Activated naive CD8-positive, alpha-beta T cell (primary cell): ENCODE measurements at regions not wholly inside any gene's neighbourhood (a gene's known extent, or its start where the extent isn't known, plus 50 kb on each side); places are given as distances from the start of the nearest gene placed in this dataset.

Experiments
- H3K27ac Mint-ChIP-seq: one replicate; pipeline ENCODE4 v1.8.0; 2021; ENCODE audit warnings: mixed read lengths
- H3K27me3 Mint-ChIP-seq: one replicate; pipeline ENCODE4 v1.8.0; 2021; ENCODE audit warnings: mixed read lengths
- H3K36me3 Mint-ChIP-seq: one replicate; pipeline ENCODE4 v1.8.0; 2021; ENCODE audit warnings: mixed read lengths
- H3K4me1 Mint-ChIP-seq: one replicate; pipeline ENCODE4 v1.8.0; 2021; ENCODE audit warnings: low read depth, mixed read lengths
- H3K4me3 Mint-ChIP-seq: one replicate; pipeline ENCODE4 v1.8.0; 2021; ENCODE audit warnings: mild to moderate bottlenecking, mixed read lengths
- H3K9me3 Mint-ChIP-seq: one replicate; pipeline ENCODE4 v1.8.0; 2021; ENCODE audit warnings: low read depth, mixed read lengths

DNA sequence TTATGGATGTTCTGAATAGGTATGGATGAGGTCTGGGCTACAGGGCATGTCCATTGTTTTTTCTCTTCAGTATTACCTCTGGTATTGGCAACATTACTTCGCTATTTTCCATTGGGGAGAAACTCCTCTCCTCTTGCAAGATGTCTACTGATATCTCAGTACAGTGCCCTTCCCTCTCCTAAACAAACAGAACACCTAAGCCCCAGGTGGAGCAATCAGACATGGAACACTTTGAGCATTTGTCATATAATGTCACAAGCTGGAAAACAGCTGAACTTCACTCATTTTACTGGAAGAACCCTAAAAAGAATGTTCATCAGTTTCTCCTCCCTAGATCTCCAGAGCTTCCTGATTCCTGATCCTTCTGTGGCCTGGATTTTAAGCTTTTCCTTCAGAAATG is 339.8 kb downstream of the FRK start:
- H3K9me3 Mint-ChIP-seq, result peaks cover 14% of the 10 kb centered on the region
- H3K4me1 Mint-ChIP-seq, result no peaks in the 10 kb centered on the region
- no peaks in the 10 kb centered on the region for H3K36me3 Mint-ChIP-seq
- no peak overlapping the region for H3K27ac Mint-ChIP-seq
- no peaks in the 10 kb centered on the region for H3K27me3 Mint-ChIP-seq
- no peak overlapping the region for H3K4me3 Mint-ChIP-seq

DNA sequence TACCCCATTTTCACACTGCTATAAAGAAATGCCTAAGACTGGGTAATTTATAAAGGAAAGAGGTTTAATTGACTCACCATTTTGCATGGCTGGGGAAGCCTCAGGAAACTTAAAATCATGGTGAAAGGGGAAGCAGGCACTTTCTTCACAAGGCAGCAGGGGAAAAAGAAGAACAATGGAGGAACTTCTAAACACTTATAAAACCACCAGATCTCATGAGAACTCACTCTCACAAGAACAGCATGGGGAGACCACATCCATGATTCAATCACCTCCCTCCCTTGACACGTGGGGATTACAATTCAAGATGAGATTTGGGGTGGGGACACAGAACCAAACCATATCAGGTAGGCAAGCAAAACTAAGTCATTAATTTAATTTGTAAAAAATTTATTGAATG is 343.2 kb downstream of the FRK start:
- Mint-ChIP-seq H3K9me3 (peaks cover 4% of the 10 kb centered on the region), H3K36me3 (no peaks in the 10 kb centered on the region), H3K4me3 (no peak overlapping the region), H3K27me3 (no peaks in the 10 kb centered on the region), H3K4me1 (no peaks in the 10 kb centered on the region), H3K27ac (no peak overlapping the region)

DNA sequence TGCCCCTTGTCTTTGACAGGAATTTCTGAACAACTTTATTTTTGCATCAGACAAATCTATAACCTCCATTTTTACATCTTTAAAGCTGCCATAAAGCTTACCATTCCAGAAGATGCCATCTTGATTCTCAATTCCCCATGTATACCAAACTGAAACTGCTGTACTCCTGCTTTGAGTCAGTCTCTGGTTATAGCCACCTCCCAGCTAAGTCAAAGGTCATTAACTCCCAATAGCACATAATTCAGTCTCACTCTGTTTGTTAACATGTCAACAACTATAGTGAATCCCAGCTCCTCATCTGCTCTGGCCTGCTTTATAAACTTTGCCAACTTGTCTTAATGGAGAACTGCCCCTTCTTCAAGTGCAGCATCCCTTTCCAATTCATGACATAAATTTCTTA is 343.6 kb downstream of the FRK start:
- Mint-ChIP-seq H3K4me3 (no peak overlapping the region), H3K27ac (no peak overlapping the region)

DNA sequence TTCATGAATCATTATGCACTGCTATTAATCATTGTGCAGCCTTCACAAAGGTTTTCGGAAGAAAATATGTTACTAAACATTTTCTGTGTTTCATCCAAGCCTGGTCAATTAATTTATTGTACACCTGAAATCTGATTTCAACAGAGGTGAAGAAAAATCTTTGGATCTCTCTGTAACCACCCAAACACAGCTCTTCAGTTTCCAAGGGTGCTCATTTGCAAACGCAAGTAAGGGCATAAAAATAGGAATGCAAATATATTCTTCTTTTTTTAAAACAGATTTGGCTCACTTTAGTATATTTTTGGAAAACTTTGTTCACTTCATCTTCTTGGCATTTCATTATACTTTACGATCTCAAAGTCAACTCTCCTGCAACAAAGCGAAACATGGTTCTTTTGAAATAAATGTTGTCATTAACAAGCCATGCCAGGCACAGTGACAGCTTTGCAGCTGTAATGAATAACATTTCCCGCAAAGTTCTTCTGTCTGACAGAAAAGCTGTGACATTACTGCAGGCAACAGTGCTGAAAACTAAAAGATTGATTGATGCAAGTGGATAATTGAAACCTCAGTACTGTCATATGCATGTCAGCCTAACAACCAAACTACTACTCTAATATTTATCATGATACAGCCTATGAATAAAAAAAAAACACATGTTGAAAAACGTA is 348.3 kb downstream of the FRK start:
- Mint-ChIP-seq H3K9me3 (no peaks in the 10 kb centered on the region), H3K27ac (no peak overlapping the region), H3K27me3 (peaks cover 1% of the 10 kb centered on the region), H3K4me1 (no peaks in the 10 kb centered on the region), H3K4me3 (no peak overlapping the region), H3K36me3 (no peaks in the 10 kb centered on the region)

More for the DNA sequence above, 343.6 kb downstream of the FRK start:
- no peaks in the 10 kb centered on the region for H3K4me1 Mint-ChIP-seq
- peaks cover 4% of the 10 kb centered on the region for H3K9me3 Mint-ChIP-seq
- no peaks in the 10 kb centered on the region for H3K27me3 Mint-ChIP-seq
- no peaks in the 10 kb centered on the region for H3K36me3 Mint-ChIP-seq

DNA sequence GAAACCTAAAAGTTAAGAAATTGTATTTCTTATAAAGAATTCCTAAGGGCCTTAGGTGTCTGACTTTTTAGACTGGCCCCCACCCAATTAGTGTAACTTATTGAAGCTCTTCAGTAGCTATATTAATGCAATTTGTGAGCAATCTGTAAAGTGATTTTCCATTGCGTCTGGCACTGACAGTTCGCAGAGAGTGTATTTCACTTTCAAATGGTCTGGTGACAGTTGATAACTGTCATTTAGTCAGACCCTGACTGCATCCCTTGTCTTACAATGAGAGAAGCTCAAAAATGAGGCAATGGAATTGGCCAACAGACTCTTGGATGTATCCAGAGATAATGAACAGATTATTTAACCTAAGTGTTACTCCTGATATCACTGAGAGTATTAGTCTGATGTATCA is 351.8 kb downstream of the FRK start:
- H3K9me3 Mint-ChIP-seq, result no peaks in the 10 kb centered on the region
- no peaks in the 10 kb centered on the region for H3K4me1 Mint-ChIP-seq
- H3K36me3 Mint-ChIP-seq, result no peaks in the 10 kb centered on the region
- no peak overlapping the region for H3K27ac Mint-ChIP-seq
- H3K4me3 Mint-ChIP-seq, result no peak overlapping the region
- H3K27me3 Mint-ChIP-seq, result peaks cover 1% of the 10 kb centered on the region

DNA sequence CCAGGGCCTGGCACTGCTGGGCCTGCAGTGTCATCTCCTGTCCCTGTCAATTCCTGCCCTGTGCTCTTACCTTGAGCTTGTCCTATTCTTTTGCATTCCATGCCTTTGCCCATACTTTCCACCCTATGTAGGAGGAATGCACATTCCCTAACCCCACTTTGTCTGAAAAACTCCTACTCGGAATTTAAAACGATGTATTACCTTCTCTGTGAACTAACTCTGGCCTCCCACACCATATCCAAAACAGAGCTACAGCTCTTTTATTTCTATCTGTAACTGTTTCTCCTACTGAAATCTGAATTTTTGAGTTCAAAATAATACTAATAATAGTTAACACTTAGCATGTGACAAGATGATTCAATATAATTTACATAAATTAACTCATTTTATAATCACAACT is 353.7 kb downstream of the FRK start:
- peaks cover 3% of the 10 kb centered on the region for H3K9me3 Mint-ChIP-seq
- H3K4me3 Mint-ChIP-seq, result no peak overlapping the region
- H3K27me3 Mint-ChIP-seq, result peaks cover 1% of the 10 kb centered on the region
- no peak overlapping the region for H3K27ac Mint-ChIP-seq
- H3K36me3 Mint-ChIP-seq, result no peaks in the 10 kb centered on the region
- H3K4me1 Mint-ChIP-seq, result no peaks in the 10 kb centered on the region

DNA sequence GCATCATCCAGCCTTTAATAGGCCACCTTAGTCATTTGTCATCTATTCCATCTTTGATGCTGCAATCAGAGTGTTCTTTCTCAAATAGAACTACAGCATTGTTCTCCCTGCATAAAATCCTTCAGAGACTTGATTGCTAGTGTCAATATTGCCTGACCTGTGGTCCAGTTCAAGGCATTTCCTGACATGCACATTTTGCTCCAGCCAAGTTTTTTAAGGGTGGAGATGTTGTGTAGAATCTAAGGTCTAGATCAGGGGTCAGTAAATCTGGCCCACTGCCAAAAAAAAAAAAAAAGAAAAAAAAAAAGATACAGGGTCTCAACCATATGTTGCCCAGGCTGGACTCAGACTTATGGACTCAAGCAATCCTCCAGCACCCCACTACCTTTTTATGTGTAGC is 354.4 kb downstream of the FRK start:
- Mint-ChIP-seq H3K9me3 (peaks cover 3% of the 10 kb centered on the region), H3K4me3 (no peak overlapping the region), H3K27ac (no peak overlapping the region), H3K36me3 (no peaks in the 10 kb centered on the region), H3K4me1 (no peaks in the 10 kb centered on the region), H3K27me3 (peaks cover 1% of the 10 kb centered on the region)

DNA sequence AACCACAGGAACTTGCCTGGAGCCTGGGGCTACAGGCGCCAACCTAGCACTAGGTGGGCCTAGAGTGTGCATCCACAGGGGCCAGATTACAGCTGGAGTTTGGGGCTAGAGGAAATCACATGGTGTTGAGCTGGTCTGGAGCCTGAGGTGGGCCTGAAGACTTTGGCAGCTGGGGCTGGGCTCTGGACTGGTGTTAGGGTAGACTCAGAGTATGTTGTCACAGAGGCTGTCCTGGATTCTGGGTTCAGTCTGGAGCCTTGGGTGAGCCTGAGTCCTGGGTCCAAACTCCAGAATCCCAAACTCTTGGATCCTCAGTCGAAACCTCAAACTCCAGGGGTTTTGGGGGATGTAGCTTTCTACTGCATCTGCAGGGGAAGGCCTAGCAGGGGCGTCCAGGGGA is 356.7 kb downstream of the FRK start:
- H3K27ac Mint-ChIP-seq, result no peak overlapping the region

DNA sequence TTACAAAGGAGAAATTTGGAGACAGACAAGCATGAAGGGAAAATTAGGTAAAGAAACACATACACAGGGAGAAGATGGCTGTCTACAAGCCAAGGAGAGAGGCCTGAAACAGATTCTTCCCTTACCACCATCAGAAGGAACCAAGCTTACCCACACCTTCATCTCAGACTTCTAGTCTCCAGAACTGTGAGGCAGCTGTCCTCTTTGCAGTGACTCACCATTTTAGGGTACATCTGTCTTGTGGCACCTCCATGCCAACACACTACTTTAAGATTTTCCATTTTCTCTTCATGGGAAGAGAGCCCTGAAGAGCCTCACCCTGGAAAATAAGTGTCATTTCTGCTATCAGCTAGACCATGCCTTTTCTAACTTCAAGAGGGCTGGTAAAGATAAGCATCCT is 369.3 kb downstream of the FRK start:
- no peaks in the 10 kb centered on the region for H3K4me1 Mint-ChIP-seq
- H3K27me3 Mint-ChIP-seq, result no peaks in the 10 kb centered on the region
- H3K9me3 Mint-ChIP-seq, result peaks cover 3% of the 10 kb centered on the region

More for the DNA sequence above, 356.7 kb downstream of the FRK start:
- Mint-ChIP-seq H3K36me3 (no peaks in the 10 kb centered on the region), H3K4me1 (no peaks in the 10 kb centered on the region), H3K9me3 (peaks cover 3% of the 10 kb centered on the region), H3K4me3 (no peak overlapping the region), H3K27me3 (peaks cover 1% of the 10 kb centered on the region)

DNA sequence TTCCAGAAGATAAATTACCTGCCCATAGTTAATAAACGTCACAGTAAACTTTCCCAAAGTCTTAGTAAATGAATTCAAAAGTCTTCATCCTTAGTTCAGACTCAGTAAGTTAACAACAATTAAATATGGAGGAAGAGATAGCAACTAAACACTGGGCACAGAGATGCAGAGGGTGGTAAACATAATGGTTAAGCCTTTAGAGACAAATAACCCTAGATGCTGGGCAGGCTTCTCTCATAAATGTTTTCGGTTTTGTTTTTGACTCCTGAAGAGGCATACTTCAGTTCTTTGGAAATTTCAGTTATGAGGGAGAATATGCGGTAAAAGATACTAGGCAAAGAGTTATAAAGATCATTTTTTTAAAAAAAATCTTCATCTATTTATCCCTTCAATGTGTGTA is 369.8 kb downstream of the FRK start:
- H3K27ac Mint-ChIP-seq, result no peak overlapping the region
- H3K36me3 Mint-ChIP-seq, result no peaks in the 10 kb centered on the region
- peaks cover 3% of the 10 kb centered on the region for H3K9me3 Mint-ChIP-seq
- H3K4me1 Mint-ChIP-seq, result no peaks in the 10 kb centered on the region
- no peak overlapping the region for H3K4me3 Mint-ChIP-seq
- H3K27me3 Mint-ChIP-seq, result no peaks in the 10 kb centered on the region

More for the DNA sequence above, 369.3 kb downstream of the FRK start:
- H3K4me3 Mint-ChIP-seq, result no peak overlapping the region
- no peak overlapping the region for H3K27ac Mint-ChIP-seq
- H3K36me3 Mint-ChIP-seq, result no peaks in the 10 kb centered on the region

DNA sequence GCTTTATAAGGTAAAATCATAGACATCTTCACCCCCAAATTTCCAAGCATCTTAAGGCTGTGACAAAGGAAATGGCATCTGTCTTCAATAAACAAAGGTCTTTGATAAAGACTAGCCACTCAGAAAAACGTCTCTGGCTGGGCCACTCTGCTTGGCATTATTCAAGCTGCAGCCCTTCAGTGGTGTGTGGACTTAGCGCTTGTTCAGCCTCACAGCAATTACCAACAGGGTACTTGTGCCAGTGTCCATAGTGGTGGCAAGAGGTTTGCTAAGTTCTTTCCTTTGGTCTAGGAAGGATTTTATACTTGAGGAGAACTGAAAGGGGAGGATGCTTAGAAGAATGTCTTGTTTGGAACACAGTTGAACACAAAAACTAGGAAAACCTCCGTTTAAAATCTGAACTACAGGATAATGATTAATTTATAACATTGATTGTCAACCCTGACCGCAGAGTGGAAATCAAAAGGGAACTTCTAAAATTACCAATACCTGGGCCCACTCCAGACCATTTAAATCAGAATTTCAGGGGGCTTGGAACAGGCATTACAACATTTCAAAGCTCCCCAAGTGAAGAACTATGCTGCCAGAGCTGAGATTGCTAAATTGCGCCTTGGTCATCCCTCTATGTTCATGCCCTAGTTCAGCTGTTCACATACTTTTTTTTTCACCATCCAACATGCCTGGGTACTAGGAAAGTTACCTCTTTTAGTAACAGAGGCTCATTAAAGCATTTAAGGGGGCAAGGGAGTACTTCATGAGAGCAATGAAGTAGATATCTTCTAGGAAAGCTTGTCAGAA is 378.5 kb downstream of the FRK start:
- H3K36me3 Mint-ChIP-seq, result no peaks in the 10 kb centered on the region
- H3K27me3 Mint-ChIP-seq, result no peaks in the 10 kb centered on the region
- H3K9me3 Mint-ChIP-seq, result no peaks in the 10 kb centered on the region
- no peak overlapping the region for H3K4me3 Mint-ChIP-seq
- H3K4me1 Mint-ChIP-seq, result no peaks in the 10 kb centered on the region
- H3K27ac Mint-ChIP-seq, result no peak overlapping the region

DNA sequence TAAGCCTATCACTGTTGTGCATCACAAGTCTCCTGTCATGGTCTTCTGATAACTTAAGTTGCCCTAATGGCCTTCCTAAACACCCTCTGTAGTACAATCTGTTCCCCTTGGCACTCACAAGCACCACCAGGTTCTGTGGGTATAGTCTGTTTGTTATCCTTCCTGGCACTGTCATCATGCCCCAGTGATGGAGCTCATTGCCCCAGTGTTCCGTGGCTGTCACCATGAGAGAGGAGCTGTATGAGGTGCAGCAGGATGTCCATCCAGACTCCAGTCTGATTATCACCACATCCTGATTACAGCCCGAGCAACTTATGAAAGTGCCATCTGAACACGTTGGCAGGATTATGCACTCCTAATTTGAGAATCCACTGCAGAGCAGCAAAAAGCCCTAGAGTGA is 380.1 kb downstream of the FRK start:
- H3K27me3 Mint-ChIP-seq, result no peaks in the 10 kb centered on the region
- H3K4me1 Mint-ChIP-seq, result no peaks in the 10 kb centered on the region

DNA sequence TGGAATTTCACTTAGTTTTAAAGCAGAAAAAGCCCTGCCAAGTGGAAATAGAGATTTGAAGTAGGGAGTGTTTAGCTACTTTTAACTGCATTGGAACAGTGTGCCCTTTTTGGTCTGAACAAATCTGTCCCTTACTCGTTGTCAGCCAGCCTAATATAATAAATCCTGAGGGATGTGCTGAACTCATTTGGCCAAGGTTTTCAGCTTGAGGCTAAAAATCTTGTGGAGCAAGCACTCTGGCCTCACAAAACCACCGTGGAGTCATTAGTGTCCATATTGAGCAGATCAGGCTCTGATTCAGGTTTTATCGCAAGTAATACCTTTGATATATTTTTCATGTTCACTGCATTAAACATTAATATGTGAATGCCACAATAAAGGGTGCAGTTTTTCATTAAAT is 383.5 kb downstream of the FRK start:
- Mint-ChIP-seq H3K9me3 (no peaks in the 10 kb centered on the region), H3K4me3 (no peak overlapping the region), H3K27me3 (no peaks in the 10 kb centered on the region), H3K4me1 (no peaks in the 10 kb centered on the region), H3K36me3 (no peaks in the 10 kb centered on the region), H3K27ac (no peak overlapping the region)

More for the DNA sequence above, 380.1 kb downstream of the FRK start:
- no peaks in the 10 kb centered on the region for H3K36me3 Mint-ChIP-seq
- no peaks in the 10 kb centered on the region for H3K9me3 Mint-ChIP-seq
- no peak overlapping the region for H3K4me3 Mint-ChIP-seq
- no peak overlapping the region for H3K27ac Mint-ChIP-seq

DNA sequence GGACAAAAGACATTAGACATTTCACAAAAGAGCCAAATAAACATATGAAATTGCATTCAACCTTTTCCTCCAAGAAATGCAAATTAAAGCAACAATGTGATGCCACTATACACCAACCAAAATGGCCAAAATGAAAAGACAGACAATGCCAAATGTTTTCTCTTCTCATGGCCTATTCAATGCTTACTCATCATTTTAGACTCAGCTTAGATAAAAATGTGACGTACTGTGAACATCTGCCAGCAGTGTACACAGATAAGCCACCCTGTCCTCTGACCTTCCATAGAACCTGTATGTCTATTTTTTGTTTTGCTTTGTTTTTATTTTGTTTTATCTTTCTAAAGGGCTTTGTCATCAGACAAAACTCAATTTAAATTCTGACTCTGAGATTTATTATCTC is 385.2 kb downstream of the FRK start:
- no peaks in the 10 kb centered on the region for H3K9me3 Mint-ChIP-seq
- no peaks in the 10 kb centered on the region for H3K36me3 Mint-ChIP-seq
- no peak overlapping the region for H3K4me3 Mint-ChIP-seq

DNA sequence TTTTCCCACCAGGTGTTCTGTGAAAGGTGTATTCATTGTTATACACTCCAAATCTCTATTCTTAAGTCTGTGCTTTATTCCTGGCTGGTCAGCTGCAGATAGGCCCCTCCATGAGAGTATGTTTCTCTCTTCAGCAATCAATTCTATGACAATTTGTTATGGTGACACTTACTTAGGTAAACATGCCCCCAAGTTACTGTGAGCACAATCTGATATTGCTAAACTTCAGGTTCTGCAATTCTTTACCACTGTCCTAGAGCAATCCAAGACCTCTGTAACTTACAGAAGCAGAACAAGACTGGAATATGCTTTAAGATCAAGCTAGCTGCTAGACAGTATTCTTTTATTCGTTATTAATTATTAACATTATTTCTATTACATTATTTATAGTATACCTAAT is 391.9 kb downstream of the FRK start:
- Mint-ChIP-seq H3K36me3 (no peaks in the 10 kb centered on the region), H3K9me3 (peaks cover 9% of the 10 kb centered on the region), H3K4me3 (no peak overlapping the region), H3K4me1 (no peaks in the 10 kb centered on the region), H3K27me3 (no peaks in the 10 kb centered on the region), H3K27ac (no peak overlapping the region)

More for the DNA sequence above, 385.2 kb downstream of the FRK start:
- H3K4me1 Mint-ChIP-seq, result no peaks in the 10 kb centered on the region
- no peak overlapping the region for H3K27ac Mint-ChIP-seq
- no peaks in the 10 kb centered on the region for H3K27me3 Mint-ChIP-seq

DNA sequence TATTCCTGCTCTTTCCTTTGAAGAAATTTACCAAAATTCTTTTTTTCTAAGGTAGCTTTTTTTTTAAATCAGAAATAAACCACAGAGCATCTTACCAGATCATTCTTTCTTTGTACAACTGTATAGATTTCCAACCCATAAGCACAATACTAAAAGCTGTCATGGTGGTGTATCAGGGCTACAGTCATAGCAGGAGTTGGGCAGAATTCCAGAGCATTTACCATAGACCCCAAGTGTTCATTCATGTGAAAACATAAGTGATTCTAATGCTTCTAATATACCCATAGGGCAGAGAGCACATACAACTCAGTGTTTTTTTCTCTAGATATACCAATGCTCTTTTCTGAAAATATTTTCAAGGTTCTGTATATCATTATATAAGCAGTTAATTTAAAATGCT is 392.5 kb downstream of the FRK start:
- peaks cover 9% of the 10 kb centered on the region for H3K9me3 Mint-ChIP-seq
- no peaks in the 10 kb centered on the region for H3K27me3 Mint-ChIP-seq
- no peak overlapping the region for H3K27ac Mint-ChIP-seq
- H3K4me1 Mint-ChIP-seq, result no peaks in the 10 kb centered on the region
- no peaks in the 10 kb centered on the region for H3K36me3 Mint-ChIP-seq
- no peak overlapping the region for H3K4me3 Mint-ChIP-seq
